ENCODE measurements at regions not wholly inside any gene's neighbourhood (a gene's known extent, or its start where the extent isn't known, plus 50 kb on each side); places are given as distances from the start of the nearest gene placed in this dataset.

DNA sequence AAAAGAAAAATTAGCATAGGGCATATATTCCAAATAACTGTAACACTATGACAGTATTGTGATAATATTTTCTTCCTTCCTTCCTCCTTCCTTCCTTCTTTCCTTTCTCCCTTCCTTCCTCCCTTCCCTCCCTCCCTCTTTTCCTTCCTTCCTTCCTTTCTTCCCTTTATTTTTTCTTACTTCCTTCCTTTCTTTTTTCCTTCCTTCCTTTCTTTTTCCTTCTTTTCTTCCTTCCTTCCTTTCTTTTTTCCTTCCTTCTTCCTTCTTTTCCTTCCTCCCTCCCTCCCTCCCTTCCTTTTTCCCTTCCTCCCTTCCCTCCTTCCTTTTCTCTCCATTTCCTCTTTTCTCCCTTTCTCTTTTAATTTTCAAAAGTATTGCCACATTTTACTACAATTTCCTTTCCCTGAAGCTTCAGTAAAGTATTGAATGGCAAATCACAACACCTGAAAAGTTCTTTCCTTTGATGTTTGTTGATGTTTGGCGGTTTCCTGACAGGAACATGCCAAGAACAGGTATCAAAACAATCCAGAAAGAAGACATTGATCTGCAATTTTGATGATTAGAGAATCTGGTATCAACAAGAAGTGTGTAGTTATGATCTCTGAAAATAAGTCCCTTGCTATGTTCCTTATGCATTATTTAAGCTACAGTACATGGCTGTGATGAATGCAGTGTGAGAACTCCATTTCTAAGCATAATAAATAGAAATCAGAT, 253.1 kb upstream of the EDIL3 start:
- TF ChIP-seq, protein P1, sequence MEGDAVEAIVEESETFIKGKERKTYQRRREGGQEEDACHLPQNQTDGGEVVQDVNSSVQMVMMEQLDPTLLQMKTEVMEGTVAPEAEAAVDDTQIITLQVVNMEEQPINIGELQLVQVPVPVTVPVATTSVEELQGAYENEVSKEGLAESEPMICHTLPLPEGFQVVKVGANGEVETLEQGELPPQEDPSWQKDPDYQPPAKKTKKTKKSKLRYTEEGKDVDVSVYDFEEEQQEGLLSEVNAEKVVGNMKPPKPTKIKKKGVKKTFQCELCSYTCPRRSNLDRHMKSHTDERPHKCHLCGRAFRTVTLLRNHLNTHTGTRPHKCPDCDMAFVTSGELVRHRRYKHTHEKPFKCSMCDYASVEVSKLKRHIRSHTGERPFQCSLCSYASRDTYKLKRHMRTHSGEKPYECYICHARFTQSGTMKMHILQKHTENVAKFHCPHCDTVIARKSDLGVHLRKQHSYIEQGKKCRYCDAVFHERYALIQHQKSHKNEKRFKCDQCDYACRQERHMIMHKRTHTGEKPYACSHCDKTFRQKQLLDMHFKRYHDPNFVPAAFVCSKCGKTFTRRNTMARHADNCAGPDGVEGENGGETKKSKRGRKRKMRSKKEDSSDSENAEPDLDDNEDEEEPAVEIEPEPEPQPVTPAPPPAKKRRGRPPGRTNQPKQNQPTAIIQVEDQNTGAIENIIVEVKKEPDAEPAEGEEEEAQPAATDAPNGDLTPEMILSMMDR (IDR thresholded peaks at IDR 0.05) = no peak
- TF ChIP-seq POLR2A (IDR thresholded peaks at IDR 0.05) = no peak

Measured in ovary (tissue), 3 donors.